PC-9 (cell line): ENCODE measurements at regions not wholly inside any gene's neighbourhood (a gene's known extent, or its start where the extent isn't known, plus 50 kb on each side); places are given as distances from the start of the nearest gene placed in this dataset.
"Not testable (repeated sequence)": the region's sequence is repeated elsewhere in the genome, so short reads cannot be mapped to it uniquely, and the experiment has no call there.

Source experiments
- BruUV-seq: library from RNA; stranded (reverse); fragments of 400-500 nt; replicated peaks from 2 replicates; lab custom pipeline; 2021; lab: Mats Ljungman, UMichigan
- CTCF ChIA-PET: fragments of 300-600 bp; sonication (Branson Sonifier 250); formaldehyde crosslinking; loops from one replicate; lab custom pipeline; 2022; ENCODE audit warnings: antibody characterized with exemption; lab: Charles Lee
- POLR2A ChIA-PET: fragments of 300-600 bp; sonication (Branson Sonifier 250); formaldehyde crosslinking; loops from one replicate; lab custom pipeline; 2022; ENCODE audit warnings: antibody characterized with exemption; ENCODE audit not compliant: unreplicated experiment; lab: Charles Lee
- DNase-seq, 2 experiments: peaks; one replicate each; pipeline versions ENCODE4 v3.0.0 to v3.0.0-alpha.2; 2015 to 2022; ENCODE audit warnings: mixed read lengths in 1 of 2
- H2AFZ ChIP-seq: fragments of 200-600 bp; sonication (generic); 2 replicates; pipeline ENCODE4 v1.8.1; 2017; ENCODE audit warnings: antibody characterized with exemption
- H3F3A ChIP-seq: fragments of 200-600 bp; sonication (generic); 2 replicates; pipeline ENCODE4 v1.8.1; 2017; ENCODE audit warnings: antibody characterized with exemption, mild to moderate bottlenecking, low read depth; ENCODE audit not compliant: insufficient read depth
- H3K27ac ChIP-seq: fragments of 200-600 bp; sonication (generic); 2 replicates; pipeline ENCODE4 v1.6.1; 2016; ENCODE audit warnings: mixed run types
- H3K27me3 ChIP-seq: fragments of 200-600 bp; sonication (generic); 2 replicates; pipeline ENCODE4 v1.6.1; 2016; ENCODE audit warnings: low read depth, mixed run types; ENCODE audit not compliant: insufficient read depth
- H3K36me3 ChIP-seq: fragments of 200-600 bp; sonication (generic); 2 replicates; pipeline ENCODE4 v1.6.1; 2016; ENCODE audit warnings: low read depth, mixed run types
- H3K4me1 ChIP-seq: fragments of 200-600 bp; sonication (generic); replicated peaks from 2 replicates; pipeline ENCODE4 v1.6.1; 2016; ENCODE audit warnings: mixed run types; ENCODE audit not compliant: insufficient read depth
- H3K4me2 ChIP-seq: fragments of 200-600 bp; sonication (generic); 2 replicates; pipeline ENCODE4 v1.6.1; 2017; ENCODE audit warnings: mixed run types
- H3K4me3 ChIP-seq: fragments of 200-600 bp; sonication (generic); 2 replicates; pipeline ENCODE4 v1.6.1; 2016; ENCODE audit warnings: mixed run types
- H3K79me2 ChIP-seq: fragments of 200-600 bp; sonication (generic); 2 replicates; pipeline ENCODE4 v1.6.1; 2017; ENCODE audit warnings: low read depth, mixed run types
- H3K9me2 ChIP-seq: fragments of 200-600 bp; sonication (generic); 2 replicates; pipeline ENCODE4 v1.8.1; 2017; ENCODE audit warnings: mild to moderate bottlenecking; ENCODE audit not compliant: insufficient read depth
- H3K9me3 ChIP-seq: fragments of 200-600 bp; sonication (generic); 2 replicates; pipeline ENCODE4 v1.8.1; 2016; ENCODE audit warnings: low read depth; ENCODE audit not compliant: insufficient read depth
- H4K20me1 ChIP-seq: fragments of 200-600 bp; sonication (generic); 2 replicates; pipeline ENCODE4 v1.8.1; 2017; ENCODE audit not compliant: insufficient read depth
- CTCF ChIP-seq: fragments of 200-600 bp; sonication (generic); conservative IDR thresholded peaks from 2 replicates; pipeline ENCODE4 v1.6.1; 2017; ENCODE audit warnings: mixed run types, antibody characterized with exemption, mild to moderate bottlenecking, moderate library complexity
- EZH2 ChIP-seq: fragments of 200-600 bp; sonication (generic); IDR thresholded peaks from 2 replicates; pipeline ENCODE4 v1.8.0; 2017; ENCODE audit warnings: antibody characterized with exemption, low read depth
- intact Hi-C: fragments of 100-400 bp; cut with micrococcal nuclease; formaldehyde crosslinking; loops from one replicate; pipeline ENCODE4 v1.10.0; 2022; ENCODE audit not compliant: unreplicated experiment

DNA sequence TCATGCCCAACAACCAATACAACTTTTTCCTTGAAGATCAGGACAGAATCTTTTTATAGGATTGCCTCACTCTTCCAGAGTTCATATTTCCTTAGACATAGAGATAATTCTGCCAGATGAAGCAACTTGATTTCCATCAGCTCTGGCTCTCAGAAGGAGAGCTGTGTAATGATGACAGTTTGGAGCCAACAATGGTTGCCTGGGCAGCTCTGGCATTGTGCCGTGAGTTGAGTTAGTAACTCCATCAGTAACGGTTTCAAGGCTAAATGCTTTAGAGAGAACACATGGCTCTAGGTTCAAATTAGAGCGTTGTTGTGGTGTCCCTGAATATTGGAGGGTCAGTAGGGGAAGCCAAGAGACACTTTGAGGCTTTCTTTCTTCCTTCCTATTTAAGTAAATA lies 501.7 kb upstream of the SEL1L start:
- intact Hi-C loops, result no loop called here
- DNase-seq, result no peak
- Histone ChIP-seq H2AFZ (no peak overlapping the region), H3K9me2 (no peaks in the 10 kb centered on the region), H3K4me2 (no peak overlapping the region), H4K20me1 (no peaks in the 10 kb centered on the region), H3K9me3 (no peaks in the 10 kb centered on the region), H3K4me1 (no peaks in the 10 kb centered on the region), H3K79me2 (no peaks in the 10 kb centered on the region), H3K36me3 (no peaks in the 10 kb centered on the region), H3K27ac (no peak overlapping the region), H3K27me3 (no peaks in the 10 kb centered on the region), H3K4me3 (no peak overlapping the region), H3F3A (no peaks in the 10 kb centered on the region)
- no TSS peak for BruUV-seq
- TF ChIP-seq EZH2 (no peak), CTCF (no peak)
- POLR2A ChIA-PET, result no interaction called here
- CTCF ChIA-PET, result no interaction called here

- intact Hi-C loops, result not testable (repeated sequence)
Observed at GRCh38 chr14:82038066-82038465, 504.4 kb upstream of the SEL1L start.

DNA sequence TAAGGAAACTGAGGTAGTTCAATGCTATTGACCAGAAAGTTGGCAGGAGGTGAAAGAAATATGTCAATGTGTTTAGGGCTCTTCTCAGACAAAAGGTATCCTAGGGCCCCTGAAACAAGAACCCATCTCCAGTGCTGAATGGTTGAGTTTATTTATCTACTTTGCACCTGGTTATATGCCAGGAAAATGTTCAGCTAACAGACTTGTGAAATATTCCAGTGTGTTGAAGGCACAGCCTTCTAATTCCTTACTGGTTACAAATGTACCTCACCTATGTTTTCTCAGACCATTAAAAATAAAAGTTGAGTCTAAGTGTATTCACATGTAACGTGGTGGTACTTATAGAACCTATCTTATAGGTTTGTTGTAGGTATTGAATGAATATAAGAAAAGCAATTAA lies 511.7 kb upstream of the SEL1L start:
- H2AFZ ChIP-seq, result no peak overlapping the region
- H4K20me1 ChIP-seq, result no peaks in the 10 kb centered on the region
- H3K36me3 ChIP-seq, result no peaks in the 10 kb centered on the region
- H3K9me3 ChIP-seq, result no peaks in the 10 kb centered on the region
- intact Hi-C loops, result no loop called here
- H3K4me1 ChIP-seq, result no peaks in the 10 kb centered on the region
- BruUV-seq, result no TSS peak
- ChIA-PET POLR2A (no interaction called here), CTCF (no interaction called here)
- H3F3A ChIP-seq, result no peaks in the 10 kb centered on the region
- H3K27me3 ChIP-seq, result no peaks in the 10 kb centered on the region
- no peak for DNase-seq
- H3K27ac ChIP-seq, result no peak overlapping the region
- TF ChIP-seq EZH2 (no peak), CTCF (no peak)
- H3K4me3 ChIP-seq, result no peak overlapping the region
- H3K9me2 ChIP-seq, result no peaks in the 10 kb centered on the region
- no peak overlapping the region for H3K4me2 ChIP-seq
- no peaks in the 10 kb centered on the region for H3K79me2 ChIP-seq

More at GRCh38 chr14:82038066-82038465, 504.4 kb upstream of the SEL1L start:
- POLR2A ChIA-PET, H3K79me2 ChIP-seq, H3K4me1 ChIP-seq, H4K20me1 ChIP-seq, CTCF ChIA-PET, DNase-seq, H3K9me2 ChIP-seq, H3K27ac ChIP-seq, H3K4me3 ChIP-seq, H3K27me3 ChIP-seq, BruUV-seq, H2AFZ ChIP-seq, H3K36me3 ChIP-seq, H3K4me2 ChIP-seq, H3K9me3 ChIP-seq, H3F3A ChIP-seq: not testable (repeated sequence)

DNA sequence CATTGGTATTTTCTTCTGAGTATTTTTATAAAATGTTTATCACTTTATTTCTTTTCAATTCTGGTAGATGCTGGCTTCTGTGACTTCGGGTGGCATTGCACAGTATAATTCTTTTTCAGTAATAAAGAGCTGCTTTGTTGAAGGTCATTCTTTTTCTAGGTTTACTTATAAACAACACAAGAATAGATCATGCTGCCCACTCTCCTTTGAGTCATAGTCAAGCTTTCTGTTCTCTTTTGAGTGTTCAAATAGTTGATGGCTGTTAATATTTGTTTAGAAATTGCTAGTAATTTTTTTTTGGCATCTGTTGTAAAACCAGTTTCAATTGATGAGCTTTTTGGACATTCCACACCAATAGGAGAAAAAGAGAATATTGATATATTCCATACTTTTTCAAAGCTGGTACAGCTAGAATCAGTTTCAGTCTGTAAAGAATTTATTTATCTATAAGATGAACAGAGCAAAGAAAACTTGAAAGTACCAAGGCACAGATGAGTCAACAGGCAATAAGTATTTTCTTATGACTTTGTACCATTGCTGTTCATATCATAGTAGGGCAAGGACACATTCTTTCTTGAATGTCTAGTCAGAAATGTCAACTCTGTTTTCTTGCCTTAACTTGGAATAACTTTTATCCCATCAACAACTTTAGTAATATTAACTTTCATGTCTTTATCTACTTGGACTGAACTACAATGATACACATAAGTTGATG lies 513.0 kb upstream of the SEL1L start:
- no peak for TF ChIP-seq EZH2
- TF ChIP-seq CTCF, result no peak

More for the DNA sequence above, 513.0 kb upstream of the SEL1L start:
- no peak for DNase-seq
- intact Hi-C loops, result no loop called here
- Histone ChIP-seq H3K36me3 (no peaks in the 10 kb centered on the region), H3K4me1 (no peaks in the 10 kb centered on the region), H2AFZ (no peak overlapping the region), H3K79me2 (no peaks in the 10 kb centered on the region), H3K4me3 (no peak overlapping the region), H3K4me2 (no peak overlapping the region), H3K27me3 (no peaks in the 10 kb centered on the region), H3K9me3 (no peaks in the 10 kb centered on the region), H3K27ac (no peak overlapping the region), H4K20me1 (no peaks in the 10 kb centered on the region), H3F3A (no peaks in the 10 kb centered on the region), H3K9me2 (no peaks in the 10 kb centered on the region)
- no TSS peak for BruUV-seq
- CTCF ChIA-PET, result no interaction called here
- POLR2A ChIA-PET, result no interaction called here
